BLaER1 (cell line): ENCODE measurements at regions not wholly inside any gene's neighbourhood (a gene's known extent, or its start where the extent isn't known, plus 50 kb on each side); places are given as distances from the start of the nearest gene placed in this dataset.

Experiments
- H3K27ac ChIP-seq: shearing (Covaris generic); formaldehyde crosslinking; 2 replicates; pipeline ENCODE4 v1.8.1; 2022
- H3K27me3 ChIP-seq: shearing (Covaris generic); formaldehyde crosslinking; 2 replicates; pipeline ENCODE4 v1.8.1; 2022
- H3K36me3 ChIP-seq: shearing (Covaris generic); formaldehyde crosslinking; 2 replicates; pipeline ENCODE4 v1.8.1; 2022
- H3K4me1 ChIP-seq: shearing (Covaris generic); formaldehyde crosslinking; 2 replicates; pipeline ENCODE4 v1.8.1; 2022
- H3K4me2 ChIP-seq: shearing (Covaris generic); formaldehyde crosslinking; 2 replicates; pipeline ENCODE4 v1.8.1; 2022
- H3K4me3 ChIP-seq: shearing (Covaris generic); formaldehyde crosslinking; 2 replicates; pipeline ENCODE4 v1.8.1; 2022
- H3K9ac ChIP-seq: shearing (Covaris generic); formaldehyde crosslinking; 2 replicates; pipeline ENCODE4 v1.8.1; 2022
- H3K9me3 ChIP-seq: shearing (Covaris generic); formaldehyde crosslinking; 2 replicates; pipeline ENCODE4 v1.8.1; 2022
- H4K20me1 ChIP-seq: shearing (Covaris generic); formaldehyde crosslinking; 2 replicates; pipeline ENCODE4 v1.8.1; 2022
- Cebpa-rat ChIP-seq: shearing (Covaris generic); IDR thresholded peaks from 2 replicates; pipeline ENCODE4 v1.8.1; 2022

DNA sequence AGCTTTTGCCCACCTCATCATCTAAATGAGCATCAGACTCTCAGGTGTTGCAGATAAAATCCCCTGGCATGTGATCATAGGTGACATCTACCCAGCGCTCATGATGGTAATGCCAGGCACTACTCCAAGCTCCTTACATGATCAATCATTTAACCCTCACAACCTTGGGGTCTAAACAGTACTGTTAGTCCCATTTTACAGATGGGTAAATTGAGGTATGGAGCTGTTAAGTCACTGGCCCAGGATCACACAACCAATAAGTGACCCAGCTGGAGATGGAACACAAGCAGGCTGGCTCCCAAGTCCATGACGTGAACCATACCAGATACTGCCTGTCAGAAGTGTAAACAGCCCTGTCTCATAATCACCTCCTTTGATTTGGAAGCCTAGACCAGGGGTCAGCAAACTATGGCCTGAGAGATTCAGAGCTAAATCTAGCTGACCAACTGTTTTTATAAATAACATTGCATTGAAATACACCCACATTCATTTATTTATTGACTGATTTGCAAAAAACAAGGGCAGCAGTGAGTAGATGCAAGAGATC is 79.2 kb downstream of the UNC5CL start:
- H3K36me3 ChIP-seq = no peaks in the 10 kb centered on the region
- no peaks in the 10 kb centered on the region for H3K27me3 ChIP-seq
- H3K9me3 ChIP-seq = no peaks in the 10 kb centered on the region
- H4K20me1 ChIP-seq = no peaks in the 10 kb centered on the region
- no peak overlapping the region for H3K4me2 ChIP-seq
- H3K9ac ChIP-seq = no peak overlapping the region
- H3K4me1 ChIP-seq = peaks cover 11% of the 10 kb centered on the region
- H3K4me3 ChIP-seq = no peak overlapping the region
- TF ChIP-seq Cebpa-rat = no peak
- H3K27ac ChIP-seq = no peak overlapping the region

DNA sequence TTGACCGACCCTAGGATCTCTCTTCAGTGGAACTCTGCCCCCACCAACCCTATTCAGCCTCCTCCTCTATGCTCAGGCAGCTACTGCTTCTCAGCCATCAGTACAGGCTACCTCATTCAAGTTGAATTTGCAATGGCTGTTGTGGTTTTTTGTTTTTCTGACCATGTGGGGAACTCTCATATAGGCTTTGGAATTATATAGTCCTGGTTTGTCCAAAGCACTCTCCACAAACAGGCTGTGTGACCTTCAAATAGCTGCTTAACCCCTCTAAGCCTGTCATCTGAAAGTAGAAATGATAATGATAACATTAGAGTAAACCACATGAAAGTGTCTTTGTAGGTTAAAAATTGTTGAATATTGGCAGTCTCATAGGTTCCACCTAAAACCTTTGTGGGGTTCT is 80.3 kb downstream of the UNC5CL start:
- peaks cover 11% of the 10 kb centered on the region for H3K4me1 ChIP-seq
- H3K9me3 ChIP-seq = no peaks in the 10 kb centered on the region
- H3K4me3 ChIP-seq = no peak overlapping the region
- H3K27me3 ChIP-seq = no peaks in the 10 kb centered on the region
- no peak for TF ChIP-seq Cebpa-rat
- H3K27ac ChIP-seq = no peak overlapping the region
- H3K36me3 ChIP-seq = no peaks in the 10 kb centered on the region
- no peak overlapping the region for H3K4me2 ChIP-seq
- no peak overlapping the region for H3K9ac ChIP-seq
- no peaks in the 10 kb centered on the region for H4K20me1 ChIP-seq

DNA sequence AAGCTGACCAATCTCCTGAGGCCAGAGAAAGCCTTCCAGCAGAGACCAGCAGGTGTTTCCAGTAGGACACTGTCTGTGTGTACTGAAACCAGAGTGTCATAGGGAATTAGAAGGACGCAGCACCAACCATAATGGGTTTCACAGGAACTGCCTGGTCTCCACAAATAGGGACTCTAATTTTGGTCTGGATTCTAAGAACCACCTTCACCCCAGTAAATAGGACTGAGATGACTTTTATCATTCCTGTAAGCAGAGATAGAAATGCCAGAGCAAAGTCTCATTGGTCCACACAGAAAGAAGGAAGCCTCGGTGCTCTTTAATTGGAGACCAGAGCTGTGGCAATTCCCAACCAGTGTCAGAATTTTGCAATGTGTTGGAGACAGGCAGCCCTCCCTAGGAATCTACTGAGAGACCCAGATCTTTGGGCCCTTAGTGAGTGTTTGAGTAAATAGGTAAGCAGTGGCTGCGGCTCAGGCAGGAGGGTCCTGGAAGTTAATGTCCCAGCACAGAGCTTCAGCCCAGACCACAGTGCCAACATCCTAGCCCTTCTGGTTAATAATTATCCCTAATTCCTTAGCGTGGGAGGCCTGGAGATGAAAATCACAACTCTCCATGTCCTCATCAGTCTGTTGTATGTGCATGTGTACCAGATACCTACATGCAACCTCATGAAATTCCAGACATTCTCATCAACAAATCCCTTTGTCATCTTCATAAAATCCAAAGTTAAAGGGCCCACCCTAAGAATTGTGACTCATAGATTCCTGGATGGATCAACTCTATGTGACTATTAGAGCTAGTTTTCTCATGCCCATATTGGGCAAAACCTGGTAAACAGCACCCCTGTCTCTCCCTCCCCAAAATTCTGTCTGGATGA is 81.2 kb downstream of the UNC5CL start:
- no peak for TF ChIP-seq Cebpa-rat
- Histone ChIP-seq H3K4me1 (peaks cover 11% of the 10 kb centered on the region), H3K27ac (no peak overlapping the region), H3K9ac (no peak overlapping the region), H3K4me3 (no peak overlapping the region), H3K9me3 (no peaks in the 10 kb centered on the region), H3K27me3 (no peaks in the 10 kb centered on the region), H4K20me1 (no peaks in the 10 kb centered on the region), H3K4me2 (no peak overlapping the region), H3K36me3 (no peaks in the 10 kb centered on the region)

DNA sequence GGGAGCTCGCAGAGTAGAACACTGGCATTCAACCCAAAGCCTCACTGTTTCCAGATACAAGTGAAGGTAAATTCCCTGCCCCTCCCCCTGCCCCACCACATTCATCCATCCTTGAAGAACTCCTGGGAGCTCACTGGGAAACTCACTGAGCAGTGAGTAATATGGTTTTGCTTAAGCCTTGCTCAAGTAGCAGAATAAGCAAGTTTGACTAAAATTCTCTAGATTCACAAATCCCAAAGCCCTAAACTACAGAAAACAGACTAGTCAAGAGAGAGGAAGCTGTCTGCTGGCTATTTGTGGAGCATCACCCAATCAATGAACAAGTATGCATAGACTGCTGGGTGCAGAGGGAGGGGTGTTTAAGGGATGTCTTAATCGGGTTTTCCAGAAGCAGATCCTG is 82.1 kb downstream of the UNC5CL start:
- H3K4me1 ChIP-seq = peaks cover 4% of the 10 kb centered on the region
- TF ChIP-seq Cebpa-rat = no peak
- H3K27me3 ChIP-seq = no peaks in the 10 kb centered on the region
- H3K9me3 ChIP-seq = no peaks in the 10 kb centered on the region
- no peaks in the 10 kb centered on the region for H4K20me1 ChIP-seq
- H3K27ac ChIP-seq = no peak overlapping the region
- no peak overlapping the region for H3K4me2 ChIP-seq
- H3K9ac ChIP-seq = no peak overlapping the region
- no peak overlapping the region for H3K4me3 ChIP-seq
- H3K36me3 ChIP-seq = no peaks in the 10 kb centered on the region

DNA sequence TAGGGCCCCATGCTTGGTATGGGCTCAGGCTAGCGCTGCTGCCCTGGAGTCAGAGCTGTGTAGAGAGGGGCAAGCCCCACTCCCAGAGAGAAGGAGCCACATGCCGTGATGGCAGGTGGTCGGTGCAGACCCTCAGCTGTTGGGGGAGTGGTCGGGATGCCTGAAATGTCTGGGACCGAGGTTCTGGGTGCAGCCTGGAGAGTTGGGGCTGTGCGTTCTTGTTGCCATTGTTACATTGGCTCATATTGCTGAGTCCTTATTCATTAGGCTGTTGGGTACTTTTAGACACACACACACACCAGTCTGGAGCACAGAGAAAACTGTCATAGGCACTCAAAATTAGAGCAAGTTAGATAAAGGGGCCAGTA is 83.9 kb downstream of the UNC5CL start:
- Histone ChIP-seq H3K27ac (no peak overlapping the region), H3K27me3 (no peaks in the 10 kb centered on the region), H3K4me1 (no peaks in the 10 kb centered on the region), H3K4me2 (no peak overlapping the region), H3K9ac (no peak overlapping the region), H3K9me3 (no peaks in the 10 kb centered on the region), H3K4me3 (no peak overlapping the region), H3K36me3 (no peaks in the 10 kb centered on the region), H4K20me1 (no peaks in the 10 kb centered on the region)
- no peak for TF ChIP-seq Cebpa-rat

DNA sequence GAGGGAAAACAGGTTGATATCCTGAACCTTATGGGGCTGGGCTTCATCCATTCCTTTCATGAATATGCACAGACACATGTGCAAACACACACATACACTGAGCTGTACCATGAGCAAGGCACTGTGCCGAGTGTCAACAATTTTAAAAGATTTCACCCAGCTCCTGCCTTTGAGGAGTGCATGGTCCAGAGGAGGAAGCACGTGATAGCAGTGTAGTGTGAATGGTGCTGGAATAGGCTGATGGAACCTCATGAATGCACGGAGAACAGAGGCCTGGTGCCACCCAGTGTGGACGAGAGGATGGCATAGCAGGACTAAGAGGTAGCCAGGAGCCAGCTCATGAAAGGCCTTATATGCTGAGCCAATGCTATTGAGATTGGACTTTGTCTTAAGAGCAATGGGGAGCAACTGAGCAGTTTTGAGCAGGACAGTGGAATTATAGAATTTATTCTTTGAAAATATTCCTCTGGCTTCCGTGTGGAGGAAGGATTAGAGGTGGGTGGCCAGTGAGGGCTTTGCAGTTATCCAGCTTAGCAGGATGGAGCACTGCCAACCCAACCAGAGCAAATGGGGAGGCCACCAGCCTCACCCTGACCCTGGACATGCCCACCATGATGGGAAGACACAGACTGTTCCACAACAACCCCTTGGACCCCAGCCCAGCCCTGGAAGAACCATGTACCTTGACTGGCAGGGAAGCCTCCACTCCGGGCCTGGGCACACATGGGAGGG is 84.4 kb downstream of the UNC5CL start:
- Histone ChIP-seq H3K9me3 (no peaks in the 10 kb centered on the region), H3K27ac (no peak overlapping the region), H3K27me3 (no peaks in the 10 kb centered on the region), H4K20me1 (no peaks in the 10 kb centered on the region), H3K4me1 (no peaks in the 10 kb centered on the region), H3K36me3 (no peaks in the 10 kb centered on the region), H3K9ac (no peak overlapping the region), H3K4me2 (no peak overlapping the region), H3K4me3 (no peak overlapping the region)
- TF ChIP-seq Cebpa-rat = no peak

DNA sequence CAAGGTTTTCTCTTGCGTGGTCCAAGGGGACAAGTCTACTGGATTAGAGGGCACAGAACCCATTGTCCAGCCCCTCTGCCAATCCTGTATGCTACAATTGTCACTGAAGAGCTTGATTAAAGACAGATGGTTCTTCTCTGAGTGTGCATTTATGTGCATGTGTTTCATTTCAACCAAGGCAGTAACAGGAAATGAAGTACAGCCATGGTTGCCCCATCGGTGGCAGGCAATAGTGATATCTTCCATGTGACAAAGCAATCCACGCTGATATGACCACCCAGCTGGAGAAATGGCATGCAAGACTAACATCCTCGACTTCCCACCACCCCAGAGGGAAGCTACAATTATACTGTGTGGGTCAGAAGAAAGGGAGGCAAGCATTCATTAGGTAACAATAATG is 85.5 kb downstream of the UNC5CL start:
- H3K4me2 ChIP-seq = no peak overlapping the region
- H4K20me1 ChIP-seq = no peaks in the 10 kb centered on the region
- H3K27me3 ChIP-seq = no peaks in the 10 kb centered on the region
- no peaks in the 10 kb centered on the region for H3K9me3 ChIP-seq
- H3K36me3 ChIP-seq = no peaks in the 10 kb centered on the region
- H3K4me1 ChIP-seq = no peaks in the 10 kb centered on the region
- H3K4me3 ChIP-seq = no peak overlapping the region
- H3K27ac ChIP-seq = no peak overlapping the region
- no peak for TF ChIP-seq Cebpa-rat
- no peak overlapping the region for H3K9ac ChIP-seq

DNA sequence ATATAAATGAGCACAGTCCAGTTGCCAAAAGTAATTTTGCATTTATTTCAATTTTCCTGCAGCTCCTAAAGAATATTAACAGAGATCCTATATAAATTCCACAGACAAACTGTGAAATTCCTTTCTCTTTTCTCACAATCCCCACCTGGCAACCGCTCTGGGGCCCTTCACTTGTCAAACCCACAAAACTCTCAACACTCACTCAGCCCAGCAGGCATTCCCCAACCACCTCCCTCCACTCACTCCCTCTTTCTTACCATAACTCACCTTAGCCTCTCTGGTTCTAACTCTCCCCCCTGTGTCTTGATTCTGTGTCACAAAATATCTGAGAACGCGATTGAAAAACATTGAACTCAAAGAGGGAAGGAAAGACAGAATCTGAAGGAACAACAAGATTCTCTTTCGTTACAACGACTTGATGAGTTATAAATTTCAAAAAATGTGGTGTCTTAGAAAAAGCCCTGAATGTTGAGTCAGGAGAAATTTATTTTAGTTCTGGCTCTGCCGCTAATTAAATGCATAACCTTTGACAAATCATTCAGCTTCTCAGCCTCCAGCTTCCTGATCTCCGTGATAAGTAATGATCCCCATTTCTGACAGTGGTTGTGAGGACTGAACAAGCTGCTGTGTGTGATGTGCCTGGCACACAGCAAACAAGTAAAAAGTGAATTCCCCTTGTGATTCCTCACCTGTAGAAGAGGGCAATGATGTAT is 87.9 kb downstream of the UNC5CL start:
- Histone ChIP-seq H3K4me2 (no peak overlapping the region), H3K9me3 (no peaks in the 10 kb centered on the region), H3K9ac (no peak overlapping the region), H3K36me3 (no peaks in the 10 kb centered on the region), H3K4me1 (no peaks in the 10 kb centered on the region), H3K4me3 (no peak overlapping the region), H3K27ac (no peak overlapping the region), H4K20me1 (no peaks in the 10 kb centered on the region), H3K27me3 (no peaks in the 10 kb centered on the region)
- no peak for TF ChIP-seq Cebpa-rat

DNA sequence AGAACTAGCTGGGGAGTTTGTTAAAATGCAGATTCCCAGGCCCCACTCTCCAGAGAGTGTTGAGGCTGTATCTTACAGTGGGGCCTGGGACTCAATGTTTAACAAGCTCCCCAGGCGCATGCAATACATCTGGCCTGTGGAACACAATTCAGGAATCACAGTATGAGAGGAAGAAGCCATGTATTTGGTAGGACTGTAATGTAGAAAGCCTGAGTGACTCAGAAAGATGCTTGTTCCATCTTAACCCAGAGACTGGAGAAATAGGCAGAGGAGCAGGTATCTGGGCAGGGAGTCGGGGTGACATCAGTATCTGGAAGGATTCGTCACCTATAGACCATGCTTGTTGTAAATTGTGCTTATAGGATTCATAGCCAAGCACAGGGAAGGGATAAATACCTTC is 90.5 kb downstream of the UNC5CL start:
- H3K9me3 ChIP-seq = no peaks in the 10 kb centered on the region
- H3K4me1 ChIP-seq = no peaks in the 10 kb centered on the region
- TF ChIP-seq Cebpa-rat = no peak
- no peak overlapping the region for H3K27ac ChIP-seq
- no peak overlapping the region for H3K4me2 ChIP-seq
- no peaks in the 10 kb centered on the region for H3K36me3 ChIP-seq
- no peaks in the 10 kb centered on the region for H4K20me1 ChIP-seq
- no peaks in the 10 kb centered on the region for H3K27me3 ChIP-seq
- H3K4me3 ChIP-seq = no peak overlapping the region
- no peak overlapping the region for H3K9ac ChIP-seq
